Kidney capillary endothelial cell (primary cell): ENCODE measurements at regions not wholly inside any gene's neighbourhood (a gene's known extent, or its start where the extent isn't known, plus 50 kb on each side); places are given as distances from the start of the nearest gene placed in this dataset.

Experiments
- DNase-seq: peaks from one replicate; pipeline ENCODE4 v3.0.0-alpha.2; 2018; ENCODE audit warnings: low spot score

- DNase-seq = no peak
Observed at GRCh38 chr10:31754803-31755624, 173.6 kb downstream of the ARHGAP12 start.

- no peak for DNase-seq
Observed at GRCh38 chr10:31753681-31754080, 174.9 kb downstream of the ARHGAP12 start.

- DNase-seq = no peak
Observed at GRCh38 chr10:31752170-31752569, 176.5 kb downstream of the ARHGAP12 start.

DNA sequence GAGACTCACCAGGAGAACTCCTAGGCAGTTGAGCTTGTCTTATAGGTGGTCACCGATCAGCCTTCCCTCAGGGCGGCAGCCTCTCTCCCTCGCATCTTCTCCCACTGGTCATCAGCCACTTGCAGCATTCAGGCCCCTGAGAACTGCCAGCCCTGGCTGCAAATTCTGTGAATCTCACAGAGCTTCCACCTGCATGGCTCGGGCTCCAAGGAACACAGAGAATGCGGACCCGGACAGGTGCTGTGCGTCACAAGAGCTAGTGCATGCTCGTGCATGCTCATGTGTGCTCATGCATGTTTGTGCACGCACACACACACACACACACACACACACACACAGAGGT lies 176.9 kb downstream of the ARHGAP12 start:
- DNase-seq = no peak

GRCh38 chr10:31751051-31751737 lies 177.4 kb downstream of the ARHGAP12 start:
- DNase-seq = peak; percentile 79

GRCh38 chr10:31749981-31750840 lies 178.4 kb downstream of the ARHGAP12 start:
- no peak for DNase-seq

- no peak for DNase-seq
Observed at GRCh38 chr10:31749301-31749700, 179.3 kb downstream of the ARHGAP12 start.

GRCh38 chr10:31745612-31746376 lies 182.8 kb downstream of the ARHGAP12 start:
- peak; percentile 99 for DNase-seq

DNA sequence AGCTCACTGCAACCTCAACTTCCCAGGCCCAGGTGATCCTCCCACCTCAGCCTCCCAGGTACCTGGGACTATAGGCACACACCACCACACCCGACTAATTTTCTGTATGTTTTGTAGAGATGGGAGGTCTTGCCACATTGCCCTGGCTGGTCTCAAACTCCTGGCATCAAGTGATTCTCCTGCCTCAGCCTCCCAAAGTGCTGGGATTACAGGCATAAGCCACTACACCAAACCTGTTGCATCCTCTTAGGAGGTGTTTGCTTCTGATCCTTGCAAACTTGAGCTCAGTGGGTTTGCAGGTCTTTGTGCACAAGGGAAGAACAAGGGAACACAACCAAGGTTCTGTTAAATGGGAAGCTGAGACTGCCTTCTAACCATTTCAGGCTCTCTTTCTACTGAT lies 184.6 kb downstream of the ARHGAP12 start:
- DNase-seq = no peak

DNA sequence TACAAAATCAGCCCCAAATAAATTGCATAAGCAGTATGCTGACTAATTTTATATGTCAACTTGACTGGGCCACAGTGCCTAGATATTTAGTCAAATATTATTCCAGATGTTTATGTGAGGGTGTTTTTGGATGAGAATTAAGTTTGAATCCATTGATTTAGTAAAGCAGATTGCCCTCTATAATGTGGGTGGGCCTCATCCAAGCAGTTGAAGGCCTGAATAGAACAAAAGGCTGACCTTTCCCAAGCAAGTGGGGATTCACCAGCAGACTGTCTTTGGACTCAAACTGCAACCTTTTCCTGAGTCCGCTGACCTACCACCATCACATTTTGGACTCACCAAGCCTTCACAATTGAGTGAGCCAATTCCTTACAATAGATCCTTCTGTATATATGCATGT lies 186.4 kb downstream of the ARHGAP12 start:
- no peak for DNase-seq

DNA sequence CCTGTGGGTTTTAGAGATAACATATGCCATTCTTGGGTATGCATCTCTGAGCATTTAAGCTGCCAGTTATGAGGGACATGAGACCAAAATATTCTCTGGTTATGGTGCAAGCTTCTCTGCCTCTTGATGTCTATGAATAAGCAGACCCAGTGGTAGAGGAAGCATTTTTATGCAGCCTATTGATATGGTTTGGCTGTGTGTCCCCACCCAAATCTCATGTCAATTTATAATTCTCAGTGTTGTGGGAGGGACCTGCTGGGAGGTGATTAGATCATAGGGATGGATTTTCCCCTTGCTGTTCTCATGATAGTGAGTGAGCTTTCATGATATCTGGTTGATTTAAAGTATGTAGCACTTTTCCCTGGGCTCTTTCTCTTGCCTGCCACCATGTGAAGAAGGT lies 187.2 kb downstream of the ARHGAP12 start:
- DNase-seq = no peak

DNA sequence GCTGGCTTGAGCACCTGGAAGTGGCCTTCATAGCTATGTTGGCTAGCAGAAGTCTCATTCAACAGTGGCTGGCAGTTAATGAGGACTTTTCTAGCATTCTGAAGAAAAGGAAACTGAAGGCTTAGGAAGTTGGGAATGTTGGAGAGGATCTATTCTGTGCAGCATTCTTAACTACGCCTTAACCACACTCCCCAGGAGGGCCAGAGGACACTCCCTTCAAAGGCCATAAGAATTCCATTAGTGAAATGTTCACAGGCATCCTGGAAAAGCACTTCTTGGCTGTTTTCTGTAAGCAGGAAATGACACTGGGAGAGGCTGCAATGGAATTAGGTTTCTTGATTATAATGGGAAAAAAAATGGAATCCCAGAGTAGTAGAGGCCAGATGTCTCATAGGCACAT lies 188.9 kb downstream of the ARHGAP12 start:
- DNase-seq = no peak

- DNase-seq = no peak
Observed at GRCh38 chr10:31739146-31739545, 189.5 kb downstream of the ARHGAP12 start.

DNA sequence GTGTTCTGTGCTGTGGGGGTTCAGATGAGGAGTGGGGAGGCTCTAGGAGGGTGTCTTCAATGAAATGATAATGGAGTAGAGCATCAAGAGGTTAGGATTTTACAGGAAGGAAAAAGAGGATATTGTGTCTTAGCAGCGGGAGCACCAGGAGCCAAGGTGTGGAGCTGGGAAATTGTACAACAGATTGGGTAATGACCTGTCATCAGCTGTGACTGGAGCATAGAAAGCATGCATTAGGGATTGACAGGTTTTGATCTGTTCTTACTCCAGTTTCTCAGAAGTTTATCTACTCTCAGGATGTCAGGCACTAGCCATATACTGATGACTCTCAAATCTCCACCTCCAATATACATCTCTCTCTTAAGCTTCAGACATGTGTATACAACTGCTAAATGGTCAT lies 196.9 kb downstream of the ARHGAP12 start:
- no peak for DNase-seq

DNA sequence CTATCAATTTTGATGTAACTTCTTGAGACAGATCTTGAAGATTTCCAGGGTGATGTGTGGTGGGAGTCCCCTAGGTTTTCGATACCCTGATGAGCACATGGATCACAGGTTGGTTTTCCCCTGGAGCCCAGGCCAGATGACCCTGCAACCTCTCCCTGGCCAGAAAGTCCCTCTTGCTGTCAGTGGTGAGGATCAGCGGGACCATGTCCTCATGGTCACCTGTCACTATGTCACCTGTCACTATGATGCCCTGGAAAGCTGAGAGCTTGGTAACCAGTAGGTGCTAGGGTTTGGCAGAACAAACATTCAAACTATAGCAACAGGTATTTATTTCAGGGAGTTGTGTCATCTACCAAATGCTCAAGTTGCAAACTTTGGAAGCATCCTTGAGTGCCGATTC lies 197.9 kb downstream of the ARHGAP12 start:
- DNase-seq = no peak

DNA sequence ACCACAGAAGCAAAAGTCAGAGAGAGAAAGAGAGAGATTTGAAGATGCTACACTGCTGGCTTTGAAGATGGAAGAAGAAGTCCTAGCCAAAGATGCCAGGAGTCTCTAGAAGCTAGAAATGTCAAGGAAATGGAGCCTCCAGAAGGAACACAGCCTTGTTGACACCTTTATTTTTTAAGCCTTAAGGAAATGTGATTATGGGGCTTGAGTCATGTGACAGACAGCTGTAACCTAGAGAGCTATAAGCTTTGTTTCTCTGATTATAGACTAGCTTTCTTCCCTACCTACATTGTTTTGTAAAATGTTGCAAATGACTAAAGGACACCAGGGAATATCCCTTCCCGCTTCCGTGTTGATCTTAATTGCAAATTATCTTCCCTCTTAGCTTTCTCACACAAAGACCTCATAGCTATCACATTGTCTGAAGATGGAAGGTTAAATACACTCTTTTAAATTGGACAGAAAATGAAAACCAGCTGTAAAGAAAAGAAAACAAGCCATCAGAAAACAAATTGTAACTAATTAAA lies 199.9 kb downstream of the ARHGAP12 start:
- DNase-seq = no peak

GRCh38 chr10:31725436-31725835 lies 203.2 kb downstream of the ARHGAP12 start:
- no peak for DNase-seq

DNA sequence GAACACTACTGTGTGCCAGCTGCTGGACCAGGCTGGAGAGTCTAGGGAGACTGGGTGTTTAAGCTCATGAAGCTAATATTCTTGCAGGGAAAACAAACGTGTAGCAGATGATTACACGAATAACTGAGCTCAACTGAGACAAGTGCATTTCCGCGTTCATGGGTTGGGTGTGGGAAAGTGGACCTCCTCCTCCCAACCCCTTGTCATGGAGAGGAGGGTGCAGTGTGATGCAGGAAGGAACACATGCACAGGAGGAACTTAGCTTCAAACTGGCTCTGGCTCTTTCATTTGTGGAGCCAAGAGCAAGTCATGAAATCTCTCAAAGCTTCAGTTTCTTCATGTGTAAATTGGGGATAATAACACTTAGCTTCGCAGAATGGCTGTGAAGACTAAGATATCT lies 204.3 kb downstream of the ARHGAP12 start:
- DNase-seq = no peak

DNA sequence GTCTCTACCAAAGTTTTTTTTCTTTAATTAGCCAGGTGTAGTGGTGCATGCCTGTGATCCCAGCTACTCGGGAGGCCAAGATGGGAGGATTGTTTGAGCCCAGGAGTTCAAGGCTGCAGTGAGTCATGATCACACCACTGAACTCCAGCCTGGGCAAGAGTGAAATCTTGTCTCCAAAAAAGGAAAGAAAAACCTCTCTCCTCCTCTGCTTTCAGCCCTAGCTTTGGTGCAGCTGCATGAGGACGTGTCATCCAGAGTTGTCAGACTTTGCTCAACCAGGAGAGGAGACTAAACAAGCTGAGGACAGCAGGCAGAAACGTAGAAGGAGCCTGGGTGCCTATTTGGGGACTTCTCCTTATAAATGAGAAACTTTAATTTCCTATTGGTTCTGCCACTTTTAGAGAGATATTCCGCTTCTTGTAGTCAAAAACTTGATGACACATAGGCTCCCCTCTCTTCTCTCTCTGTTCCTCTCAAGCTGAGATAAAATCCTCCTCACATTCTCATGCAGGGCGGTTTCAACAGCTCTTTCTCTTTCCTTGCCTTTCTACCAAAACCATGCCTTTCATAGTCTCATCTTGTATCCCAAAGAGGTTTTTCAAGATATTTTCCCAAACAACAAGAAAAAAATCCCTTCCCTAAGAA lies 205.4 kb downstream of the ARHGAP12 start:
- no peak for DNase-seq

DNA sequence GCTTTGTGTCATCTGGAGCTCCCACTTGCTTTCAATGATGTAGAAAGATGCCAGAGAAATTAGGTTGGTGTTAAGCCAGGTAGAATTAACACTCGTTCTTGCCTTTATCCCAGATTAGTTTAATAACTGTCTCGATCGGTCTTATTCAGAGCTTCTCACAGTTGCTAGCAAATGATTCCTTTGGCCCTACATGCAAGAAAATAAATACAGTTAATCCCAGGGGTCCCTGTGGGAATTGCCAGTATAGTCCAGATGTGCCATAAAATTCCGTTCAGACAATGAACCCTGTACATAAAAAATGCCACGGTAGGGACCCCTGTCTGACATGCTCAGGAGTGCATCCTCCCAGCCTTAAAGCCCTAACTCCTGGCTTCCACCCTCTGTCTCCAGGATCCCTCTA lies 207.5 kb downstream of the ARHGAP12 start:
- DNase-seq = no peak

- no peak for DNase-seq
Observed at GRCh38 chr10:31720546-31720945, 208.1 kb downstream of the ARHGAP12 start.
